CD14-positive monocyte (primary cell): ENCODE measurements at regions not wholly inside any gene's neighbourhood (a gene's known extent, or its start where the extent isn't known, plus 50 kb on each side); places are given as distances from the start of the nearest gene placed in this dataset.

Source experiments
- DNase-seq, 3 donors: peaks; one replicate each; pipeline ENCODE4 v3.0.0-alpha.2; 2011 to 2022
- H2AFZ ChIP-seq: 2 replicates; pipeline ENCODE4 v1.6.0; 2012; ENCODE audit warnings: mild to moderate bottlenecking, low read depth, low read length, inconsistent platforms; ENCODE audit not compliant: insufficient read depth, poor library complexity, severe bottlenecking
- H3K27ac ChIP-seq, 2 donors: 1 replicate in 1 of 2; 2 replicates in 1 of 2; pipeline ENCODE4 v1.5.1; 2012 to 2013; ENCODE audit warnings: low read length in 2 of 2, control low read depth in 1 of 2, inconsistent platforms in 1 of 2, low read depth in 1 of 2, mild to moderate bottlenecking in 1 of 2
- H3K27me3 ChIP-seq, 2 donors: one replicate each; pipeline versions ENCODE4 v1.6.0 to v1.6.1; 2011 to 2013; ENCODE audit warnings: low read length in 2 of 2; ENCODE audit not compliant: control insufficient read depth in 2 of 2, insufficient read depth in 2 of 2
- H3K36me3 ChIP-seq, 2 donors: replicated peaks in 1 of 2; 1 replicate in 1 of 2; 2 replicates in 1 of 2; pipeline versions ENCODE4 v1.5.1 to v1.6.1; 2012 to 2013; ENCODE audit warnings: low read length in 2 of 2, control low read depth in 1 of 2, inconsistent platforms in 1 of 2, mild to moderate bottlenecking in 1 of 2; ENCODE audit not compliant: insufficient read depth in 2 of 2, control insufficient read depth in 1 of 2
- H3K4me1 ChIP-seq, 2 donors: 1 replicate in 1 of 2; 2 replicates in 1 of 2; pipeline versions ENCODE4 v1.5.1 to v1.6.1; 2012 to 2013; ENCODE audit warnings: low read length in 2 of 2, control low read depth in 1 of 2, inconsistent platforms in 1 of 2, mild to moderate bottlenecking in 1 of 2, moderate library complexity in 1 of 2; ENCODE audit not compliant: insufficient read depth in 2 of 2, control insufficient read depth in 1 of 2
- H3K4me2 ChIP-seq: replicated peaks from 2 replicates; pipeline ENCODE3; 2012; ENCODE audit warnings: low read length, moderate library complexity, mild to moderate bottlenecking; ENCODE audit not compliant: poor library complexity, severe bottlenecking; ENCODE audit errors: extremely low read depth
- H3K4me3 ChIP-seq, 3 experiments: fragments of 200-600 bp in 1 of 3; sonication (generic) in 1 of 3; replicated peaks in 1 of 3; 1 replicate in 2 of 3; 2 replicates in 1 of 3; pipeline ENCODE4 v1.5.1; 2011 to 2013; ENCODE audit warnings: low read length in 3 of 3, mild to moderate bottlenecking in 3 of 3, control low read depth in 2 of 3, low read depth in 2 of 3, inconsistent platforms in 1 of 3, moderate library complexity in 1 of 3
- H3K79me2 ChIP-seq: 2 replicates; pipeline ENCODE4 v1.6.0; 2012; ENCODE audit warnings: mild to moderate bottlenecking, control low read depth, inconsistent platforms, low read length, moderate library complexity; ENCODE audit not compliant: insufficient read depth
- H3K9ac ChIP-seq: 2 replicates; pipeline ENCODE4 v1.6.0; 2017; ENCODE audit warnings: low read length, mild to moderate bottlenecking; ENCODE audit not compliant: insufficient read depth, poor library complexity, severe bottlenecking
- H3K9me3 ChIP-seq, 2 donors: replicated peaks in 1 of 2; 1 replicate in 1 of 2; 2 replicates in 1 of 2; pipeline versions ENCODE4 v1.5.1 to v1.6.1; 2012 to 2013; ENCODE audit warnings: low read length in 2 of 2, control low read depth in 1 of 2; ENCODE audit not compliant: control insufficient read depth in 1 of 2, insufficient read depth in 1 of 2
- H4K20me1 ChIP-seq: 2 replicates; pipeline ENCODE4 v1.6.0; 2012; ENCODE audit warnings: mild to moderate bottlenecking, low read length, control low read depth, moderate library complexity; ENCODE audit not compliant: insufficient read depth
- H3K27ac Mint-ChIP-seq, 7 donors: one replicate each; pipeline ENCODE4 v1.8.0; 2020; ENCODE audit warnings: mild to moderate bottlenecking in 7 of 7, mixed read lengths in 7 of 7, moderate library complexity in 6 of 7, inconsistent platforms in 2 of 7
- H3K27me3 Mint-ChIP-seq, 3 donors: one replicate each; pipeline ENCODE4 v1.8.0; 2021 to 2022; ENCODE audit warnings: low read depth in 3 of 3, mild to moderate bottlenecking in 3 of 3, mixed read lengths in 3 of 3, moderate library complexity in 3 of 3, inconsistent platforms in 1 of 3
- H3K36me3 Mint-ChIP-seq, 2 donors: one replicate each; pipeline ENCODE4 v1.8.0; 2020; ENCODE audit warnings: mixed read lengths in 2 of 2, inconsistent platforms in 1 of 2, mild to moderate bottlenecking in 1 of 2
- H3K4me1 Mint-ChIP-seq: one replicate; pipeline ENCODE4 v1.8.0; 2020; ENCODE audit warnings: mild to moderate bottlenecking, mixed read lengths
- H3K4me3 Mint-ChIP-seq, 2 donors: one replicate each; pipeline ENCODE4 v1.8.0; 2020; ENCODE audit warnings: mild to moderate bottlenecking in 2 of 2, mixed read lengths in 2 of 2, moderate library complexity in 1 of 2
- H3K9me3 Mint-ChIP-seq, 7 donors: one replicate each; pipeline ENCODE4 v1.8.0; 2020 to 2022; ENCODE audit warnings: mixed read lengths in 7 of 7, mild to moderate bottlenecking in 6 of 7, moderate library complexity in 6 of 7, inconsistent platforms in 2 of 7
- CTCF ChIP-seq: fragments of 200-600 bp; IDR thresholded peaks from one replicate; pipeline ENCODE4 v1.8.0; 2022; ENCODE audit warnings: antibody characterized with exemption, mild to moderate bottlenecking
- WGBS: methylation state at CpG from one replicate; pipeline ENCODE4 v1.1.5; 2013; ENCODE audit warnings: missing lambda C conversion rate; ENCODE audit not compliant: insufficient coverage; 5-methylcytosine and 5-hydroxymethylcytosine counted together
- intact Hi-C, 2 donors: fragments of 100-400 bp; cut with micrococcal nuclease; formaldehyde crosslinking; loops; one replicate each; pipeline versions ENCODE4 v1.15.0 to v1.15.1; 2023

- Mint-ChIP-seq H3K4me3 (no peak overlapping the region), H3K9me3 (peaks cover 0 to 3% (median 2%) of the 10 kb centered on the region in 7 donors), H3K36me3 (no peaks in the 10 kb centered on the region), H3K27me3 (no peaks in the 10 kb centered on the region), H3K27ac (no peak overlapping the region), H3K4me1 (no peaks in the 10 kb centered on the region)
- Histone ChIP-seq H3K27ac (no peak overlapping the region), H3K4me1 (no peaks in the 10 kb centered on the region), H3K27me3 (no peaks in the 10 kb centered on the region), H3K9ac (no peak overlapping the region), H2AFZ (no peak overlapping the region), H3K4me2 (no peak overlapping the region), H3K36me3 (no peaks in the 10 kb centered on the region), H3K9me3 (peaks cover 0 to 1% of the 10 kb centered on the region in 2 donors), H4K20me1 (no peaks in the 10 kb centered on the region), H3K79me2 (no peaks in the 10 kb centered on the region), H3K4me3 (no peak overlapping the region)
- no peak for DNase-seq
- 79% methylated on average over 2 of the region's 2 CpGs for WGBS
- intact Hi-C loops = no loop called here
- TF ChIP-seq CTCF = no peak
Observed at GRCh38 chr21:24223624-24224023, 1383.7 kb downstream of the MRPL39 start.

GRCh38 chr21:24222676-24223075 lies 1384.6 kb downstream of the MRPL39 start:
- TF ChIP-seq CTCF = no peak
- no peaks in the 10 kb centered on the region for H3K27me3 ChIP-seq
- Mint-ChIP-seq H3K4me3 (no peak overlapping the region), H3K9me3 (peaks cover 0 to 4% (median 2%) of the 10 kb centered on the region in 7 donors), H3K36me3 (no peaks in the 10 kb centered on the region), H3K27ac (no peak overlapping the region), H3K4me1 (no peaks in the 10 kb centered on the region), H3K27me3 (no peaks in the 10 kb centered on the region)
- no peaks in the 10 kb centered on the region for H3K9me3 ChIP-seq
- H3K4me1 ChIP-seq = no peaks in the 10 kb centered on the region
- no peaks in the 10 kb centered on the region for H3K79me2 ChIP-seq
- no peaks in the 10 kb centered on the region for H3K36me3 ChIP-seq
- H2AFZ ChIP-seq = no peak overlapping the region
- intact Hi-C loops = no loop called here
- DNase-seq = no peak
- H3K4me2 ChIP-seq = no peak overlapping the region
- no peak overlapping the region for H3K27ac ChIP-seq
- H3K4me3 ChIP-seq = no peak overlapping the region
- H4K20me1 ChIP-seq = no peaks in the 10 kb centered on the region
- no peak overlapping the region for H3K9ac ChIP-seq
- WGBS = no CpG with 5 or more reads among the region's 3 CpGs
